H1 (cell line): ENCODE measurements at regions not wholly inside any gene's neighbourhood (a gene's known extent, or its start where the extent isn't known, plus 50 kb on each side); places are given as distances from the start of the nearest gene placed in this dataset.

ENCODE experiments used
- CTCF ChIA-PET: fragments of 300-600 bp; sonication (Branson Sonifier 250); formaldehyde crosslinking; loops from one replicate; lab custom pipeline; 2021; ENCODE audit not compliant: partially characterized antibody; lab: Charles Lee
- POLR2A ChIA-PET: fragments of 300-600 bp; sonication (Branson Sonifier 250); formaldehyde crosslinking; loops from one replicate; lab custom pipeline; 2021; ENCODE audit warnings: inconsistent platforms; ENCODE audit not compliant: partially characterized antibody; lab: Charles Lee
- DNase-seq, 2 experiments: peaks; one replicate each; pipeline versions ENCODE4 v3.0.0 to v3.0.0-alpha.2; 2010 to 2022; ENCODE audit warnings: low spot score in 2 of 2, low read depth in 1 of 2, mixed read lengths in 1 of 2
- FAIRE-seq: peaks from 2 replicates; lab custom pipeline; 2011; peaks lifted over from hg19 to GRCh38; lab: Jason Lieb, UNC
- H2AFZ ChIP-seq: 2 replicates; pipeline ENCODE4 v1.8.1; 2012; ENCODE audit warnings: low read length, inconsistent platforms
- H2AK5ac ChIP-seq: 2 replicates; pipeline ENCODE4 v1.6.1; 2013; ENCODE audit warnings: low read depth, low read length
- H2BK120ac ChIP-seq: replicated peaks from 2 replicates; pipeline ENCODE3; 2013; ENCODE audit warnings: low read depth, low read length, inconsistent platforms
- H2BK12ac ChIP-seq: 2 replicates; pipeline ENCODE4 v1.6.1; 2013; ENCODE audit warnings: low read depth, low read length
- H2BK15ac ChIP-seq: 2 replicates; pipeline ENCODE4 v1.6.1; 2013; ENCODE audit warnings: low read length
- H2BK20ac ChIP-seq: 2 replicates; pipeline ENCODE4 v1.6.1; 2013; ENCODE audit warnings: low read length
- H2BK5ac ChIP-seq: 2 replicates; pipeline ENCODE4 v1.6.1; 2013; ENCODE audit warnings: low read depth, low read length
- H3K14ac ChIP-seq: 2 replicates; pipeline ENCODE4 v1.6.1; 2013; ENCODE audit warnings: inconsistent platforms; ENCODE audit not compliant: insufficient read length
- H3K18ac ChIP-seq: 2 replicates; pipeline ENCODE4 v1.6.1; 2013; ENCODE audit warnings: low read length; ENCODE audit errors: extremely low read depth
- H3K23ac ChIP-seq: 2 replicates; pipeline ENCODE4 v1.6.1; 2013; ENCODE audit warnings: inconsistent platforms; ENCODE audit not compliant: insufficient read length
- H3K23me2 ChIP-seq: 2 replicates; pipeline ENCODE4 v1.6.1; 2013; ENCODE audit warnings: low read depth, low read length
- H3K27ac ChIP-seq: 2 replicates; pipeline ENCODE4 v1.6.1; 2011; ENCODE audit warnings: low read depth, low read length, inconsistent platforms
- H3K27me3 ChIP-seq, 4 experiments: replicated peaks in 1 of 4; 1 replicate in 1 of 4; 2 replicates in 3 of 4; pipeline versions ENCODE4 v1.6.1 to v1.8.1; 2011 to 2013; ENCODE audit warnings: low read length in 3 of 4, mild to moderate bottlenecking in 3 of 4, inconsistent platforms in 2 of 4, mixed read lengths in 2 of 4, moderate library complexity in 1 of 4; ENCODE audit not compliant: control insufficient read depth in 3 of 4, insufficient read depth in 3 of 4; ENCODE audit errors: extremely low read depth in 1 of 4
- H3K36me3 ChIP-seq, 4 experiments: 2 replicates each; pipeline versions ENCODE4 v1.6.1 to v1.8.1; 2011 to 2013; ENCODE audit warnings: mild to moderate bottlenecking in 4 of 4, low read length in 3 of 4, moderate library complexity in 2 of 4, control low read depth in 1 of 4, inconsistent platforms in 1 of 4; ENCODE audit not compliant: insufficient read depth in 4 of 4, control insufficient read depth in 2 of 4
- H3K4ac ChIP-seq: replicated peaks from 2 replicates; pipeline ENCODE3; 2013; ENCODE audit warnings: low read length, low read depth, mixed read lengths, inconsistent platforms; ENCODE audit not compliant: insufficient read length
- H3K4me1 ChIP-seq, 4 experiments: replicated peaks in 1 of 4; 1 replicate in 1 of 4; 2 replicates in 3 of 4; pipeline versions ENCODE4 v1.6.1 to v1.8.1; 2011 to 2013; ENCODE audit warnings: low read length in 3 of 4, inconsistent platforms in 2 of 4, mixed read lengths in 1 of 4; ENCODE audit not compliant: insufficient read depth in 4 of 4, control insufficient read depth in 3 of 4
- H3K4me2 ChIP-seq, 2 experiments: 2 replicates each; pipeline versions ENCODE4 v1.6.1 to v1.8.1; 2011 to 2013; ENCODE audit warnings: low read depth in 2 of 2, low read length in 2 of 2, control low read depth in 1 of 2, inconsistent platforms in 1 of 2, mild to moderate bottlenecking in 1 of 2; ENCODE audit not compliant: insufficient read depth in 1 of 2
- H3K4me3 ChIP-seq, 4 experiments: fragments of 200-600, 300-600 bp in 1 of 4; sonication (generic), shearing (Covaris generic), sonication (Bioruptor Twin) in 1 of 4; 2 replicates each; pipeline versions ENCODE4 v1.5.1 to v1.8.1; 2011 to 2016; ENCODE audit warnings: low read length in 4 of 4, low read depth in 3 of 4, control low read depth in 2 of 4, inconsistent platforms in 2 of 4, mild to moderate bottlenecking in 2 of 4, mixed read lengths in 1 of 4, moderate library complexity in 1 of 4; ENCODE audit not compliant: insufficient read depth in 2 of 4; ENCODE audit errors: extremely low read depth in 1 of 4
- H3K56ac ChIP-seq: replicated peaks from 2 replicates; pipeline ENCODE3; 2013; ENCODE audit warnings: low read depth, mild to moderate bottlenecking, mixed read lengths, low read length, inconsistent platforms; ENCODE audit not compliant: insufficient read length
- H3K79me1 ChIP-seq: 2 replicates; pipeline ENCODE4 v1.6.1; 2013; ENCODE audit warnings: low read depth, low read length, control low read depth
- H3K79me2 ChIP-seq, 2 experiments: 2 replicates each; pipeline versions ENCODE4 v1.6.1 to v1.8.1; 2012 to 2013; ENCODE audit warnings: low read length in 2 of 2, mild to moderate bottlenecking in 2 of 2, inconsistent platforms in 1 of 2; ENCODE audit not compliant: insufficient read depth in 2 of 2, control insufficient read depth in 1 of 2
- H3K9ac ChIP-seq, 4 experiments: replicated peaks in 1 of 4; 1 replicate in 1 of 4; 2 replicates in 3 of 4; pipeline versions ENCODE4 v1.6.1 to v1.8.1; 2011 to 2013; ENCODE audit warnings: low read depth in 3 of 4, low read length in 3 of 4, control low read depth in 2 of 4, mild to moderate bottlenecking in 2 of 4, moderate library complexity in 2 of 4, inconsistent platforms in 1 of 4; ENCODE audit errors: extremely low read depth in 1 of 4
- H3K9me3 ChIP-seq, 2 experiments: 2 replicates each; pipeline versions ENCODE4 v1.6.1 to v1.8.1; 2012 to 2013; ENCODE audit warnings: mild to moderate bottlenecking in 2 of 2, moderate library complexity in 2 of 2, control low read depth in 1 of 2, inconsistent platforms in 1 of 2, low read depth in 1 of 2, low read length in 1 of 2, mixed read lengths in 1 of 2; ENCODE audit not compliant: insufficient read depth in 2 of 2
- H4K20me1 ChIP-seq, 2 experiments: replicated peaks in 1 of 2; 2 replicates each; pipeline versions ENCODE3 to v1.8.1; 2011 to 2013; ENCODE audit warnings: inconsistent platforms in 2 of 2, low read length in 2 of 2, mild to moderate bottlenecking in 1 of 2; ENCODE audit not compliant: insufficient read depth in 2 of 2, control insufficient read depth in 1 of 2
- H4K5ac ChIP-seq: 2 replicates; pipeline ENCODE4 v1.6.1; 2013; ENCODE audit warnings: low read length, low read depth, mixed read lengths, inconsistent platforms; ENCODE audit not compliant: insufficient read length
- H4K8ac ChIP-seq: 2 replicates; pipeline ENCODE4 v1.8.0; 2013; ENCODE audit warnings: mild to moderate bottlenecking, moderate library complexity, low read length, inconsistent platforms; ENCODE audit not compliant: insufficient read depth; ENCODE audit errors: extremely low read depth
- H4K91ac ChIP-seq: replicated peaks from 2 replicates; pipeline ENCODE3; 2013; ENCODE audit warnings: low read length, mixed read lengths, inconsistent platforms; ENCODE audit not compliant: insufficient read length
- CREB1 ChIP-seq: IDR thresholded peaks from 2 replicates; pipeline ENCODE4 v1.6.1; 2012; ENCODE audit warnings: inconsistent platforms
- EGR1 ChIP-seq: IDR thresholded peaks from 2 replicates; pipeline ENCODE4 v1.6.1; 2011; ENCODE audit warnings: low read depth, low read length, borderline replicate concordance
- JUN ChIP-seq: IDR thresholded peaks from 2 replicates; pipeline ENCODE4 v1.6.1; 2011; ENCODE audit warnings: low read depth, mild to moderate bottlenecking, improper control_type of control experiment, low read length
- KDM4A ChIP-seq: IDR thresholded peaks from one replicate; pipeline ENCODE4 v1.7.1; 2012; ENCODE audit warnings: low read depth, mild to moderate bottlenecking, moderate library complexity, low read length, inconsistent platforms; ENCODE audit not compliant: severe bottlenecking
- NANOG ChIP-seq: IDR thresholded peaks from 2 replicates; pipeline ENCODE4 v1.6.1; 2011; ENCODE audit warnings: low read length, low read depth, mild to moderate bottlenecking, inconsistent platforms; ENCODE audit not compliant: insufficient read depth, poor library complexity, severe bottlenecking
- POLR2A ChIP-seq, 2 experiments: IDR thresholded peaks; 1 replicate in 1 of 2; 2 replicates in 1 of 2; pipeline ENCODE4 v1.6.1; 2011; ENCODE audit warnings: low read depth in 2 of 2, low read length in 2 of 2, mild to moderate bottlenecking in 2 of 2; ENCODE audit errors: control extremely low read depth in 1 of 2
- RFX5 ChIP-seq: IDR thresholded peaks from 2 replicates; pipeline ENCODE4 v1.6.1; 2011; ENCODE audit warnings: low read depth, low read length, improper control_type of control experiment, borderline replicate concordance
- SIX5 ChIP-seq: IDR thresholded peaks from 2 replicates; pipeline ENCODE4 v1.6.1; 2011; ENCODE audit warnings: mild to moderate bottlenecking, low read depth, low read length
- TEAD4 ChIP-seq: IDR thresholded peaks from 2 replicates; pipeline ENCODE4 v1.6.1; 2012; ENCODE audit warnings: low read depth, low read length, inconsistent platforms, mixed read lengths
- WGBS, 2 experiments: shearing (Covaris generic) in 1 of 2; methylation state at CpG; one replicate each; pipeline versions ENCODE4 v1.1.6 to v1.1.7; 2013 to 2015; ENCODE audit warnings: low lambda C conversion rate in 2 of 2, mixed read lengths in 2 of 2, inconsistent platforms in 1 of 2, low coverage in 1 of 2, missing lambda C conversion rate in 1 of 2; ENCODE audit not compliant: insufficient replicate concordance in 2 of 2, insufficient coverage in 1 of 2, insufficient read length in 1 of 2; ENCODE audit errors: extremely low coverage in 1 of 2, missing lambda C conversion rate in 1 of 2; 5-methylcytosine and 5-hydroxymethylcytosine counted together
- TF ChIP-seq, protein P1 (sequence below): IDR thresholded peaks from 2 replicates; pipeline ENCODE4 v1.6.1; 2012; ENCODE audit warnings: low read length, inconsistent platforms

DNA sequence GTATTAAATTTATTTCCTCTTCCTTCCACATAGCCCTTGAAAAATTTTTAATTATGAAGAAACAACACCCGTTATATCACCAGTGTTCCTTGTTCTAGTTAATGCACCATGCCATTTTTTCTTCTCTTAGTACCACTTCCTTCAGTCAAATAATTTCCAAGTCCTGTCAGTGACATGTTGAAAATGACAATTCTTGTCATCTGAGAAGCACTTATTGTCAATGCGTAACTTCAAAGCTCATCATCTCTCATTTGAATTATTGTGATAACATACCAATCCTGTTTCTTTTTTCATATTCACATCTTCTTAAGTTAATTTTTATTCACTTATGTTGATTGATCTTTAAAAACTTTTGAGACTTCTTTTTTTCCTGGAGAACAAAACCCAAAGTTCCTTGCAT, 320.4 kb downstream of the ASXL3 start:
- Histone ChIP-seq H3K27ac (no peak overlapping the region), H3K56ac (no peak overlapping the region), H3K4me2 (no peak overlapping the region), H2BK120ac (no peak overlapping the region), H4K5ac (no peak overlapping the region), H2AK5ac (no peak overlapping the region), H3K4me3 (no peak overlapping the region), H4K8ac (no peak overlapping the region), H2AFZ (no peak overlapping the region), H3K23ac (no peak overlapping the region), H2BK12ac (no peak overlapping the region), H2BK20ac (no peak overlapping the region), H2BK15ac (no peak overlapping the region), H3K18ac (no peak overlapping the region), H3K23me2 (no peaks in the 10 kb centered on the region), H3K4ac (no peak overlapping the region), H3K14ac (no peak overlapping the region), H3K79me1 (no peaks in the 10 kb centered on the region), H3K36me3 (no peaks in the 10 kb centered on the region), H2BK5ac (no peak overlapping the region), H3K27me3 (no peaks in the 10 kb centered on the region), H3K79me2 (no peaks in the 10 kb centered on the region), H3K9ac (no peak overlapping the region), H3K4me1 (no peaks in the 10 kb centered on the region), H4K91ac (no peak overlapping the region), H3K9me3 (peaks cover 5 to 24% of the 10 kb centered on the region in 2 experiments), H4K20me1 (no peaks in the 10 kb centered on the region)
- no peak for FAIRE-seq
- no peak for DNase-seq
- WGBS, 2 experiments, result 91% methylated on average over 2 of the region's 2 CpGs; no CpG with 5 or more reads in 1 of the 2 experiments
- ChIA-PET CTCF (interaction anchor here (0.7 kb wide), 1 partner anchor 526 kb away, joined by 3 read pairs; no protein-coding TSS in a partner anchor), POLR2A (no interaction called here)
- TF ChIP-seq KDM4A (no peak), RFX5 (no peak), JUN (no peak), SIX5 (no peak), EGR1 (no peak), CREB1 (no peak), POLR2A (IDR thresholded peaks at IDR 0.05; ENCODE audit: control extremely low read depth in 1 of 2, low read depth in 2 of 2, low read length in 2 of 2) (no peak), TEAD4 (no peak), NANOG (no peak)
- TF ChIP-seq, protein P1, sequence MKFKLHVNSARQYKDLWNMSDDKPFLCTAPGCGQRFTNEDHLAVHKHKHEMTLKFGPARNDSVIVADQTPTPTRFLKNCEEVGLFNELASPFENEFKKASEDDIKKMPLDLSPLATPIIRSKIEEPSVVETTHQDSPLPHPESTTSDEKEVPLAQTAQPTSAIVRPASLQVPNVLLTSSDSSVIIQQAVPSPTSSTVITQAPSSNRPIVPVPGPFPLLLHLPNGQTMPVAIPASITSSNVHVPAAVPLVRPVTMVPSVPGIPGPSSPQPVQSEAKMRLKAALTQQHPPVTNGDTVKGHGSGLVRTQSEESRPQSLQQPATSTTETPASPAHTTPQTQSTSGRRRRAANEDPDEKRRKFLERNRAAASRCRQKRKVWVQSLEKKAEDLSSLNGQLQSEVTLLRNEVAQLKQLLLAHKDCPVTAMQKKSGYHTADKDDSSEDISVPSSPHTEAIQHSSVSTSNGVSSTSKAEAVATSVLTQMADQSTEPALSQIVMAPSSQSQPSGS, result no peak
